Body of pancreas (tissue), 4 donors: ENCODE measurements at regions not wholly inside any gene's neighbourhood (a gene's known extent, or its start where the extent isn't known, plus 50 kb on each side); places are given as distances from the start of the nearest gene placed in this dataset.

ENCODE experiments used
- CTCF ChIP-seq, 7 experiments: fragments of 450-650 bp in 4 of 7; fragments of 200-600 bp in 3 of 7; sonication (generic) in 3 of 7; IDR thresholded peaks; one replicate each; pipeline ENCODE4 v1.5.1; 2016 to 2019; ENCODE audit warnings: antibody characterized with exemption in 7 of 7
- POLR2A ChIP-seq, 3 donors: fragments of 450-650 bp; IDR thresholded peaks; one replicate each; pipeline ENCODE4 v1.6.1; 2016; ENCODE audit warnings: antibody characterized with exemption in 3 of 3, mild to moderate bottlenecking in 2 of 3

- TF ChIP-seq CTCF (IDR thresholded peaks at IDR 0.05) (no peak), POLR2A (IDR thresholded peaks at IDR 0.05) (no peak)
These were observed 371.0 kb downstream of the TENT5A start for GRCh38 chr6:81381382-81381916.
